NCI-H1092 treated with DMSO at 0.1 percent for 48 hours (cell line): ENCODE measurements at regions not wholly inside any gene's neighbourhood (a gene's known extent, or its start where the extent isn't known, plus 50 kb on each side); places are given as distances from the start of the nearest gene placed in this dataset.

Source experiments
- DNase-seq: peaks from one replicate; lab custom pipeline; 2025; lab: John Stamatoyannopoulos, UW

- DNase-seq: no peak
Observed at GRCh38 chr2:53259395-53260009, 508.1 kb upstream of the CHAC2 start.

GRCh38 chr2:53257287-53257686, 510.3 kb upstream of the CHAC2 start:
- DNase-seq: no peak

- DNase-seq: no peak
Observed at GRCh38 chr2:53253244-53253643, 514.4 kb upstream of the CHAC2 start.

GRCh38 chr2:53252115-53252514, 515.5 kb upstream of the CHAC2 start:
- DNase-seq: peak; percentile 2

- DNase-seq: no peak
Observed at GRCh38 chr2:53247956-53248735, 519.5 kb upstream of the CHAC2 start.

- no peak for DNase-seq
Observed at GRCh38 chr2:53243430-53243829, 524.2 kb upstream of the CHAC2 start.

GRCh38 chr2:53242090-53242489, 525.5 kb upstream of the CHAC2 start:
- DNase-seq: no peak

GRCh38 chr2:53235836-53236582, 531.6 kb upstream of the CHAC2 start:
- no peak for DNase-seq

GRCh38 chr2:53234548-53234903, 533.1 kb upstream of the CHAC2 start:
- DNase-seq: no peak

GRCh38 chr2:53233759-53234547, 533.7 kb upstream of the CHAC2 start:
- no peak for DNase-seq

GRCh38 chr2:53231908-53232307, 535.7 kb upstream of the CHAC2 start:
- DNase-seq: no peak

- DNase-seq: no peak
Observed at GRCh38 chr2:53230691-53231090, 536.9 kb upstream of the CHAC2 start.

- DNase-seq: no peak
Observed at GRCh38 chr2:53227535-53227934, 540.1 kb upstream of the CHAC2 start.

- no peak for DNase-seq
Observed at GRCh38 chr2:53220969-53221368, 546.6 kb upstream of the CHAC2 start.

GRCh38 chr2:53217250-53217649, 550.4 kb upstream of the CHAC2 start:
- no peak for DNase-seq

GRCh38 chr2:53216805-53217204, 550.8 kb upstream of the CHAC2 start:
- DNase-seq: no peak

- DNase-seq: no peak
Observed at GRCh38 chr2:53212576-53212975, 555.0 kb upstream of the CHAC2 start.

GRCh38 chr2:53211201-53211774, 556.3 kb upstream of the CHAC2 start:
- no peak for DNase-seq

- DNase-seq: no peak
Observed at GRCh38 chr2:53210538-53210937, 557.1 kb upstream of the CHAC2 start.

GRCh38 chr2:53209679-53210458, 557.7 kb upstream of the CHAC2 start:
- no peak for DNase-seq

GRCh38 chr2:53208815-53209214, 558.8 kb upstream of the CHAC2 start:
- no peak for DNase-seq
